GM21723 (cell line): ENCODE measurements at regions not wholly inside any gene's neighbourhood (a gene's known extent, or its start where the extent isn't known, plus 50 kb on each side); places are given as distances from the start of the nearest gene placed in this dataset.

Source experiments
- ATAC-seq: cut with Tn5 transposase; IDR thresholded peaks from one replicate; pipeline ENCODE4 v1.9.1; 2021; ENCODE audit warnings: mild to moderate bottlenecking, moderate library complexity; ENCODE audit not compliant: unreplicated experiment

GRCh38 chr11:128200467-128200866, 386.9 kb downstream of the ETS1 start:
- ATAC-seq = no peak

DNA sequence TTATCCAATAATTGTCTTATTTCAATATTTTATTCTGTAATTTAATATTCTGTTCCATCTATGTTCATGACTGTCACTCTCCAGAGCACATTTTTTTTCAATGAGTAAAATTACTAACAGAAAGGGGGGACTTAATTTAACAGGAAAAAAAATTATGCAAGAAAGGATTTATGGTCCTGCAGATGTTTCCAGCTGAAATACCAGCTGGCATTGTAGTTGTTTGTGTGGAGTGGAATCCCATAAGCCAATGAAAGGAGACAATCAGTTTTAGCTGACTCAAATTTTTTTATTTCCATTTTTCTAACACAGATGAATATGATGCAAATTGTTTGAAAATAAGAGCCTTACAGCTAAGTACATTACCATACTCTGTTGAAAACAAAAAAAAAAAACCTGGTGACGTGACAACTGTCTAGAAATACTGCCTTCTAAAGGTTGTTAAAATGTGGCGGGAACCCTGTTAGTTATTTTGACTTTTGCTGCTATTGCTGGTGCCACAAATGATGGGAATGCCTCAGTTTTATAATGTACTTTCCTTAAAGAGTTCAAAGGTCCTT, 389.1 kb downstream of the ETS1 start:
- ATAC-seq = no peak

DNA sequence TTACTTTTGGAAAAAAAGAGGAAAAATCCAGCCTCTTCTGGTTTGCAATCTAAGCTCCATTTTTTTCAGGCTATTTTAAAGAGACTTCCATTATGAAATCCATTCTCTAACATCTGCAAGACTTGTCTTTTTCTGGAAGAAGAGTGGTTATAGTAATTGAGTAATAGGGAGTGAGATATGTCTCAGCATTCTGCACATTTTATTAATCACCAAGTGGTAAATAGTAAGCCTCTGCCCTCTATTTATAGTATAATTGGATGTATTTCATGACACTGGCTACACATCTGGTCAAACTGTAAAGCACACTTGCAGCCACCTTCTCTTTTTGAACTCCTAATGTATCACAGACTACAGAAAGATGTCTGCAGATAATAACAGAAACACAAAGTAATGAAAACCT, 391.1 kb downstream of the ETS1 start:
- ATAC-seq = no peak

DNA sequence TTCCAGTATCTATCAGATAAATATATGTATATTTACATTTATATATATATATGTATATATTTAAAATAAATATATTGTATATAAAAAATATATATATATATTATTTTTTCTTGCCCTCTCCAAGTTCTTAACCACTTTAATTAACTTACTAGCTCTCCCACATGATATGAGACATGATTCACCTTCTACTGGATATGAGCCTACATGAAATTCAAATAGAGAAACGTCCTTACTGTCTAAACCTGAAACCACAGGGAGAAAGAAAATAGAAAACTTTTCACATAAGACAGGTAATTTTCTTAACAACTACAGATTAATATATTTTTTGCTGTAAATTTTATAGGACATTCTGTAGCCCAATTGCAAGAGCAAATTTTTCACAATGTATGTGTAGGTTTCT, 391.6 kb downstream of the ETS1 start:
- ATAC-seq = no peak

- no peak for ATAC-seq
Measured at GRCh38 chr11:128195057-128195751, 392.2 kb downstream of the ETS1 start.

- no peak for ATAC-seq
Measured at GRCh38 chr11:128194216-128194615, 393.1 kb downstream of the ETS1 start.

DNA sequence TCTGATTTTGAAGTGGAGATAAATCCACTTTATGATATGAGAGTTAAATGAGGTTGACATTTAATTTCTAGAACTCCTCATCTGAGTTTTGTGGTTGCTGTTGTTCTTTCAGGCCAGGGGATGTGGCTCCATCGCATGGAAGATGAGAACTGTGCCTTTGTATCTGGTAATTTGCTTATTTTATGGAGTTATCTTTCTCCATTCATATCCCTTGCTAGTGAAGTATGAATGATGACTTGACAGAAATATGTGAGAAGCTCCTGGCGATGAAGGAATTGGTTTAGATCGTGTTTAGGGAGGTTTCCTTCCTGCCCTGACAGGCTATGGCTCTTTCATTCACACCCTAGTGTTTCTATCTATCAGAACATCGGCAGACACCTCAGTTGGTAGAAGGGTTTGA, 393.7 kb downstream of the ETS1 start:
- no peak for ATAC-seq

DNA sequence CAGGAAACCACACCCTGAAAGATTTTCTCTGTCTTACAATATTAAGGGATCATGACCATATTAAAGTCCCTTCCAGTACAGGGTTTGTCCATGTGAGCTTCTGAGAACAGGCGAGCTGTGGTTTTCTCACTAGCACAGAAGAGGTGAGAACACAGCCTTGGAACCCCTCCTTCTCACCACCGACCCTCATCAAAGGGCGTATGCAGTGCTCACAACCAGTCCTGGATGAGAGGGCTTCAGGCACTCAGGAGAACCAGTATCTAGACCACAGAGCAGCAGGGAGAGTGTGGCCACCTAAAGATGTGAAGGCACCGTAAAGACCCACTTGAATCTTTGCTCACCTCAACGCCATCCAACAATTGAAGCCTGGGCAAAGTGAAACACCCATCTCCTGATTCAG, 397.0 kb downstream of the ETS1 start:
- ATAC-seq = no peak

- no peak for ATAC-seq
Measured at GRCh38 chr11:128189823-128190222, 397.5 kb downstream of the ETS1 start.

- ATAC-seq = no peak
Measured at GRCh38 chr11:128188346-128189004, 398.9 kb downstream of the ETS1 start.

GRCh38 chr11:128187835-128188234, 399.5 kb downstream of the ETS1 start:
- no peak for ATAC-seq

DNA sequence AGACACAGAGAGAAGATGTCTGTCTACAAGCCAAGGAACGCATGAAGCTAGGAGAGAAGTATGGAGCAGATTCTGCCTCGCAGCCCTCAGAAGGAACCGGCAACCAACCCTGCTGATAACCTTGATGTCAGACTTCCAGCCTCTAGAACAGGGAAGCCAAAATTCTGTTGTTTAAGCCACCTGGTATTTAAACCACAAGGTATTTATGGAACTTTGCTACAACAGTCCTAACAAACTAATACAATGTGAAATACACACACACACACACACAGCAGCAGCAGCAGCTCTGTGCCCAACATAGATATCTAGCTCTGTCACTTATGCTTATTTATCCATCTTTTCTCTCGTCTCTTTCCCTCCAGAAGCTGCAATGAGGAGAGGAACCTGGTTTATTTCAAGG, 400.0 kb downstream of the ETS1 start:
- ATAC-seq = no peak

DNA sequence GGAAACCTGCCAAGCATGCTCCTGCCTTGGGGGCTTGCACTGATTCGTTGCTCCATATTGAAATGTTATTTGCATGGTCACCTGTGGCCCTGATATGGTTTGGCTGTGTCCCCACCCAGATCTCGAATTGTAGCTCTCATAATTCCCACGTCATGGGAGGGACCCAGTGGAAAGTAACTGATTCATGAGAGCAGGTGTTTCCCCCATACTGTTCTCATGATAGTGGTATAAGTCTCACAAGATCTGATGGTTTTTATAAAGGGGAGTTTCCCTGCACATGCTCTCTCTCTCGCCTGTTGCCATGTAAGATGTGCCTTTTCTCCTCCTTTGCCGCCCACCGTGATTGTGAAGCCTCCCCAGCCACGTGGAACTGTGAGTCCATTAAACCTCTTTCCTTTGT, 402.4 kb downstream of the ETS1 start:
- ATAC-seq = no peak

GRCh38 chr11:128182844-128183243, 404.5 kb downstream of the ETS1 start:
- ATAC-seq = no peak

DNA sequence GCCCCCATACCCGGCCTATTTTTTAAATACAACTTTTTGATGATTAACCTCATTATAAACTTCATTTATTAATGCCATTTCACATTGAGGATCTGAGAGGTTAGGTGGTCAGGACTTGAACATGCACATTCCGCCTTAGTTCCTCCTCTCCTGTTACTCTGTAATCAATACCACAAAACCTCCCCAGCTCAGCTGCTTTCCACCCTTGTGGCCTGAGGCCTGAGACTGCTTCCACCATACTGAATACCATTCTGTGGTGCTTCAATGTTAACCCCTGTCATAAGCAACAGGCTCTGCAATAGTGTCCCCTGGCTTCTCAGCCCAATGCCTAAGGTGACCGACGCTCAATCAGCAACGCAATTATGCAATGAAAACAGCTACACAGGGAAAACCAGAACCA, 405.4 kb downstream of the ETS1 start:
- ATAC-seq = no peak

DNA sequence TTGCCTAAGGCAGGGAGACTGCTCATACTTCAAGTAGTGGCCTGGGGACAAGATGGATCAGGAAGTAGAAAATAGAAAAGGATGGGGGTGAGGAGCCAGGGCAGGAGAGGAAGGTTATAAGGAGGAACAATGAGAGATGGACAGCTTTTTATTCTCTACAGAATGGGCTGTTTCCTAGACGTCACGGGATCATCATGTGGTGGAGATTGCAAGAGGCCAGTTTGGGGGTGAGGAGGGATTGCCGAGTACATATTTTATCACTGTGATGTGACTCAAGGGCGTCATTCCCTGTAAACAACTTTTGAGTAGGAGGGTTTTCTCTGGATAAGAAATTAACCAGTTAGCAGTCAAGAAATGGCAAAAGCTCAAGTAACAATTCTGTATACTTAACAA, 406.3 kb downstream of the ETS1 start:
- ATAC-seq = no peak

DNA sequence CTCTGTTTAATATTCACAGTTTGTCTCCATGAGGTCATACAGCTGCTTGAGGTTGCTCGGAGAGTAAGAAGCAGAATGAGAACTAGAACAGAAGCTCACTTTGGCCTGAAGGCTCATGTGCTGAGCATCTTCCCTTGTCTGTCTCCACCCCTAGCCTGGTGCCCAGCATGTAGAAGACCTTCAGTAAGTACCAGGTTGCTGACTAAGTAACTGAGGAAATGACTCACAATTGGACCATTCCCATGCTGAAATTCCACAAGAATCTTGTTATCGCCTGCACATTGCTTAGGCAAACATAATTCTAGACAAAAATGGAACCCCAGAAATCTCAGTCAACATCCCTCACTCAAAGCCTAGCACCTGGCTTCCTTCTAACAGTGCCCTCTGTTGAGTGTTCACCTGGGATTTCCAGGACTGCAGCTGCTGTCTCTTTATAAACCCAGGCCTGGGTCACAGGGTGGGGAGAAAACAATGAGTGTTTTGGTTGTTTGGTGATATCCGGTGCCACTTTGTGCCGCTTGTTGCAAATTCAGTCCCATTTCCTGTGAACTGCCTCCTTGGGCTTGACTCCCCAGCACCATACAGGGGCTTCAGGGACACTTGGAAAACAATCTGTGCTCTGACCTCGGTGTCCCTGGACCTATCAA, 406.8 kb downstream of the ETS1 start:
- no peak for ATAC-seq

DNA sequence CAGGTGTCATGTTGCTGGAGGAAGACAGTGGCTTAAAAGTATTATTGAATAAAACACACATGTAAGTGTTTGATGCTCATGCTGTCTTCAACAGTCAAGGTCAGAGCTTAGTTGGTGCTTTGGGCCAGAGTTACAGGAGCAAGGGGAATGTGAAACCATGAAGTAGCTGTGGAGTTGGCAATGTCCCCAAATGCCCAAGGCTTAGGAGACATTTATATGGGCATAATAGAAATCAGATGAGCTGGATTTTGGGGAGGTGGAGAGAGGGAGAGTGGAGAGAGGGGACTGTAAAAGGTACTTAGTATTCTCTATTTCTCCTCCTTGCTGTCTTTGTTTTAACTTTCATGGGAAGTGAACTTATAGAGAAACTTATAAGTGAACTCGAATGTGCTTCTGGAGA, 407.8 kb downstream of the ETS1 start:
- ATAC-seq = no peak

DNA sequence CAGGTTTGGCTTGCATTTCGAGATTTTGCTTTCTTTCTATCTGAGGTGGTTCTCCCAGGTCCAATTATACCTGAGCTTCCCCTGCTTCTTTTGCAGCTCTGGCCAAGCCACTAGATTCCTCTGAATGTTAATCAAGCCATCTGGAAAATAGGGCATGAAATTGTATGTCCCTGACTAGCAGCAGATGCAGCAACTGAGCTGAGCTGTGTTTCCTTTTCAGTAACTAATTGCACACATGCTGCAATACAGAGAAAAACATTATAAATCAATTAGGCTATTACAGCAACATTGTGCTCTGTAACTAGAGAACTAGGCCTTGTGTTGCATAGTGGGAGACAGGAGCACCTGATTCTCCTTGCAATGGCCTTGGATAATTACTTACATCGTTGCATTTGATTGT, 408.3 kb downstream of the ETS1 start:
- no peak for ATAC-seq

DNA sequence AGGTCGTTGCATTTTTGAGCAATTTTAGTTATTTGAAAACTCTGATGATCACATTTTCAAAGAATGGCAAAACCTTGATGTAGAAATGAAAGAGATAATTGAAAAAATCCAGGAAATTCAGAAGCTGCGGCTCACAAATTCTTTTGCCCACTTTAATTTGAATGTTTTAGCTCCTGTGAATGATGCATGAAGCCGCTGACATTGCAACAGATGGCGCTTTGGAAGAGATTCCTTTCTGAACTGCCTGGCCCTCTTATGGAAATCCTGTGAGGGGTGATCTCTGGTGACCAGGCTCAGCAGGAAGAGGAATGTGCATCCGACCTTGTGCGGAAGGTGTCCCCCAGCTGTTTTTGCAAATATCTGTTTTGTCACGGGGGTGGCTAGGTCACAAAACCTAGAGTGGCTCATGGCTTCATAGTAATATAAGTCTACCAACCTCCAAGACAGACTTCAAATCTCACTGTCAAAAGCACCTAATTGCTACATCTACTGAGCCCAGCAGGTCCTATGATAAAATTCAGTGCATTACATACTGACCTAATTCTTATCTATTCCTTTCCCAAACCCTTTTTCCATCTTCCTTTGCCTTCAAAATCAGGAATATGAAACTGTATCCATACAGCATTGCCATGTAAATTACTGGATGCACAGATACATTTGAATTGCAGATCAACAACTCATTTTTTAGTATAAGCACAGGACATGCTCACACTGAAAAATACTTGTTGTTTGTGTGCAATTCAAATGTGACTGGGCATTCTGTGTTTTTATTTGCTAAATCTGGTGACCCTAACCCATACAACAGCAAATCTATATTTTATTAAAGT, 412.7 kb downstream of the ETS1 start:
- ATAC-seq = no peak
